Esophagus mucosa (tissue), 1 donor: ENCODE measurements at regions not wholly inside any gene's neighbourhood (a gene's known extent, or its start where the extent isn't known, plus 50 kb on each side); places are given as distances from the start of the nearest gene placed in this dataset.
"Not testable (repeated sequence)": the region's sequence is repeated elsewhere in the genome, so short reads cannot be mapped to it uniquely, and the experiment has no call there.

ENCODE experiments used
- ATAC-seq: fragments of 200-7000 bp; cut with Tn5 transposase; one replicate; pipeline ENCODE4 v1.9.1; 2020
- donor health status: DM: yes; HTN: yes; CAD: no.

- ATAC-seq: no peak
Measured at GRCh38 chr6:168817558-168818159, 376.7 kb downstream of the SMOC2 start.

- no peak for ATAC-seq
Measured at GRCh38 chr6:168815229-168815628, 374.2 kb downstream of the SMOC2 start.

DNA sequence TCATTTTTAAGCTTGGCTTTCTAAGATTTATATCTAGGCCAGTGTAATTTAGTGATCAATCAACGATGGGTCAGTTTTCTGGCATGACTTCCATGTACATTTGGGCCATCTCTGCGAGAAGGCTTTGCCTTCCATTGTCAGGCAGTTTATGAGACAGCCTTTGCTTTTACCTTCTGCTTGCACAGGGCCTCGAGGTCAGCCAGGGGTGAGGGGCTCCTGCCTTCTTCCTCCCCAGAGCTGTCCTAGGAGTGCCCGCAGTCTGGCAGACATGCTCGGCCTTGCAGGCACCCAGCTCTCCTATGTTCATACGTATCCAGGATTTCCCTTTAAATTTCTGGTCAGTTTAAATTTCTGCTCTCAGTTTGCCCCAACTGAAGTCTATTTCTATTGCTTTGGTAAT is 367.2 kb downstream of the SMOC2 start:
- ATAC-seq: no peak

DNA sequence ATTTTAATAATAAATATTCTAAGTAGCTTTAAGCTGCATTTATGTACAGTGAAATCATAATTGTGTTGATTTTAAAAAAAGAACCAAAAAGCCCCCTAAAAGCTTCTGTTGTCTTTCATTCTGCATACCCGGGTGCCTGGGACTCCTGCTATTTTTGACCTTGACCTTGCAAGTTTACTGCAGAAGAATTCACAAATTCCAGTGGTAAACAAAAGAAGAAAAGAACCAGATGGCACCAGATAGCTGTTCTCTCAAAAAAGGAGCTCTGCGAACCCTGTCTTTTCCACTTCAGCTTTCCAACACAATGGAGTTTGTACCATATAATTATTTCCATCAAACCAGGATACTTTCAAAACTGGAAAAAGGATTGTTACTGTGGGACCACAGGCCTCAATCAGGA is 363.3 kb downstream of the SMOC2 start:
- ATAC-seq: no peak

DNA sequence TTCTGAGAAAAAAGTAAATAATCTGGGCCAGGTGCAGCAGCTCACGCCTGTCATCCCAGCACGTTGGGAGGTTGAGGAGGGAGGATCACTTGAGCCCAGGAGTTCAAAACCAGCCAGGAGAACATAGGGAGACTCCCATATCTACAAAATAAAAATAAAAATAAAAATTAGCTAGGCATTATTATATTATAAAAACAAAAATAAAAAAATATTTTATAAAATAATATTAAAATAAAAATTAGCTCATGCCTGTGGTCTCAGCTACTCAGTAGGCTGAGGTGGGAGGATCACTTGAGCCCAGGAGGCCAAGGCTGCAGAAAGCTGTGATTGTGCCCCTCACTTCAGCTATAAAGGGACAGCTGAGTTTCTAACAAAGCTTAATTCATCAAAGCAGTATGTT is 362.9 kb downstream of the SMOC2 start:
- no peak for ATAC-seq

- no peak for ATAC-seq
Measured at GRCh38 chr6:168799067-168799466, 358.1 kb downstream of the SMOC2 start.

DNA sequence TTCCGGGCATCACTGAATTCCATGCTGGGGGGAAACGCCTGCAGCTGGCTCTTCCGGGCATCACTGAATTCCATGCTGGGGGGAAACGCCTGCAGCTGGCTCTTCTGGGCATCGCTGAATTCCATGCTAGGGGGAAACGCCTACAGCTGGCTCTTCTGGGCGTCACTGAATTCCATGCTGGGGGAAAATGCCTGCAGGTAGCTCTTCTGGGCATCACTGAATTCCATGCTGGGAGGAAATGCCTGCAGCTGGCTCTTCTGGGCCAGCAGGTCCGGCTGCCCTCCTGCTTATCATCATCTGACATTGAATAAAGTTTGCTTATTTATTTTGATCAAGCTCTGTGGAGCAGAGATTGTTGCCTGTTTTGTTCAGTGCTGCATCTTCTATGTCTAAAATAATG is 355.1 kb downstream of the SMOC2 start:
- ATAC-seq: no peak

GRCh38 chr6:168795611-168796010 is 354.6 kb downstream of the SMOC2 start:
- not testable (repeated sequence) for ATAC-seq

GRCh38 chr6:168794491-168794890 is 353.5 kb downstream of the SMOC2 start:
- ATAC-seq: no peak

DNA sequence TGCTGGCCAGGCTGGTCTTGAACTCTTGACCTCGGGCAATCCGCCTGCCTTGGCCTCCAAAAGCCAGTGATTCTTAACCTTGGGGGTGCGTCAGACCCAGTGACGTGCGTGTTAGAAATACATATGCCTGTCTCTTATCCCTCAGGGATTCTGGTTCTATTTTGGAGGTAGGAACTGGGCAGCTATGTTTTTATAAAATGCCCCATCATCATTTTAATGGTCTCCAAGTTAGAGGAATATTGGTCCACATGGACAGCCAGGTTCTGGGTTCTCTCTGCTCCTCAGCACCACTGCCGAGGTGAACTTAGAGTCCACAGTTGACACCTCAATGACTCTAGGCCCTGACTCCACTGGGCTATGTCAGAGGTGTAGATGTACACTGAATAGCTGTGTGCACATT is 352.7 kb downstream of the SMOC2 start:
- no peak for ATAC-seq

DNA sequence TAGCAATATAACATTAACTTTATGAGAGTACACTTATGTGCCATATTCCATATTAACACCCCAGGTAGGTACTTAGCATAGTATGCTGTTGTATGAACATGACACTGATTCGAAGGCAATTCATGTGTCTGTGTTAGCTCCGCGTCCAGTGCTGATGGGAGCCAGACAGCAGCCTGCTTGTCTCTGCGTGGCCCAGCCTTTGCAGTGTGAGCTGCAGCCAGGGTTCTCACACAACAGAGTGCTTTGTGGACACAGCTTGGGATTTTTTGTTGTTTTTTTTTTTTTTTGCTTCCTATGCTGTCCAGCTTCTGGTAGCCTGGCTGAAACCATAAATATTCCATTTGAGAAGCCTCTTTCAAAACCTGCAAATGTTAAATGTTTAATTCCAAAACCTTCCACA is 350.9 kb downstream of the SMOC2 start:
- no peak for ATAC-seq

DNA sequence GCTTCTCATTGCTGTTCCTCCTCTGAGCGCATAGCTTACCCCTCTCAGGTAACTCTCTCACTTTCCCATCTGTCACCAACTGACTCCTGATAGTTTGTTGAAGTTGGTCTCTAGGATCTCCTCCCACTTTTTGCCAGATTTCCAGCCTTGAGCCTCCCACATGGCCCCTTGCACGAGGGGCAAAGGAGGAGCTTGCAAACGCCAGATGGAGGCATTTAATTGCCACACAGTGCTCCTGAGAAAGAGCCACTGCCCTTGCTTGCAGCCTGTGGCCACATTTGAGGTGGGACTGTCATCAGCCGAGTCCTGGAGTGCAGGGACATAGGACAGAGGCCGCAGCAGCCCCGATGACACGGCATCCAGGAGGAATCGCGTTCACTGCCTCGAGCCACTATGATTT is 348.7 kb downstream of the SMOC2 start:
- ATAC-seq: no peak

- ATAC-seq: no peak
Measured at GRCh38 chr6:168785720-168786511, 344.9 kb downstream of the SMOC2 start.

GRCh38 chr6:168784426-168784825 is 343.4 kb downstream of the SMOC2 start:
- no peak for ATAC-seq

GRCh38 chr6:168783720-168784119 is 342.7 kb downstream of the SMOC2 start:
- no peak for ATAC-seq

DNA sequence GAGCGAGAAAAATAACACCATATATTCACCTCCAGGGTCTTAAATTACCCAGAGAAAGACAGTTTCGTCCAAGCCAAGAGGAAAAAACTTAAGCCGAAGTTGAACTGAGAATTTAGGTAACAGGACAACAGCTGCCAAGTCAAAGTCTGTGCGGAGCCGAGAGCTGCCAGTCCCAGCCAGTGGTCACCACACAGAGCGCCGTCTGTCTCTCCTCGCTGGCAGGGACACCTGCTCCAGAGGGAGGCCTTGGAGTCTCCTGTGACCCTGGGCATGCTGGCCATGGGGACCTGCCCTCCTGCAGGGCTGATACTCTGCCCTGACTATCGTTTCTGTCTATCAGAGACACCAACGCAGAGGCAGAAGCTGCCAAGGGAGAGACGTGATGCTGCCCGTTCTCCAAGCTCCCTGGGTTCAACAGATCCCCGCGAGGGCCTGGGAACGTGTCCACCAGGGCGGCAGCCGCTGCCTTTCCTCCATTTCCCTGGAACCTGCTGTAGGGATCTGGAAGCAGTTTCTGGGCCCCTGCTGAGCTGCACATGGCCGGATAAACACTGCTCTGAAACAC is 341.3 kb downstream of the SMOC2 start:
- no peak for ATAC-seq

- ATAC-seq: no peak
Measured at GRCh38 chr6:168778201-168778600, 337.2 kb downstream of the SMOC2 start.

- no peak for ATAC-seq
Measured at GRCh38 chr6:168774381-168774780, 333.4 kb downstream of the SMOC2 start.

DNA sequence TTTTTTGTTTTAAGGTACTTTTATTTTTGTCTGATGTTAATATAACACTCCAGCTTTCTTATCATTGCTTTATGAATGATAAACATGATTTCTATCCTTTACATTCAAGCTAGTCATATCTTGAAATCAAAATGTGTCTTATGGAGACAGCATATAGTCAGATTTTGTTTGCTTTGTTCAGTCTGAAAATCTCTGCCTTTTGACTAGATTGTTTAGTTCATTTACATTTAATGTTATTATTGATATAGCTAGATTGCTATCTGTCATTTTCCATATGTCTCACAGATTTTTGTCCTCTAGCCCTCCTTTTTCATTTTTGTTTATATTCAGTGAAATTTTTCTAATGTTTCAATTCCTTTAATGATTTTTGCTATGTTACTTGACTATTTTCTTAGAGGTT is 332.8 kb downstream of the SMOC2 start:
- ATAC-seq: no peak

- no peak for ATAC-seq
Measured at GRCh38 chr6:168765752-168766151, 324.8 kb downstream of the SMOC2 start.

- ATAC-seq: no peak
Measured at GRCh38 chr6:168756009-168756634, 315.1 kb downstream of the SMOC2 start.

DNA sequence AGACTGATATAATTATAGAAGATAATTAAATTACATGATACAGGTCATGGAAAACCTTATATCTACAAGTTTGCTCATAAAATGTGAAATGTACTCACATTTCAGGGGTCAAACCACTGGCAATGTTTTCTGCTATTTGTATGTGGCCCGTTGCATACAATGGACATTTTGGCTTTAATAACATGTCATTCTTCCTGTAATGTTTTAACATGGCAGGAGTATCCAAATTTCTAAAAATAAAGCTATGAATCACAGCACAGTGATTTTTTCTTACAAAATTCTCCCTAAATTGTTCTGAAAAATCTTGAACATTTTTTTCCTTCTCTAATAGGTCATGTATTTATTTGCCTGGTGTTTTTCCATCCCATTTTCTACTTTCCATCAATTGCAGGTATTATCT is 305.7 kb downstream of the SMOC2 start:
- ATAC-seq: no peak

GRCh38 chr6:168746013-168746412 is 305.0 kb downstream of the SMOC2 start:
- no peak for ATAC-seq

DNA sequence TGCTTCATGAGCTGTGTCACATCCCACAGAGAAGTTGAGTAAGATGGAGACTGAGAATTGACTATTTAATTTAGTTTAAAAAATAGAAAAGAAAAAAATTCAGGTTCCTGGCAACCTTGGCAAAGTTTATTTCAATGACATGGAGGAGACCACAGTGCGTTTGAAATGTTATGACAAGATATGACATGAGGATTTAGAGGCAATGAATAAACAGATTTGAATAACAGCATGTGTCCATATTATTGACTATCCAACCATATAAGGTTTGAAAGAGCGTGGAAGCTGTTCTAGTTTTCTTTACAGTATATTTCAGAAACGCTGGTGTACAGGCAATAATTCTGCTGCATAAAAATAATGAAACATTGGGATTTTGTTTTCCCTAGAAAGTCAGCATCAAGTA is 303.9 kb downstream of the SMOC2 start:
- ATAC-seq: no peak
